AG10803 (cell line): ENCODE measurements at regions not wholly inside any gene's neighbourhood (a gene's known extent, or its start where the extent isn't known, plus 50 kb on each side); places are given as distances from the start of the nearest gene placed in this dataset.
A peak's percentile ranks its signal among the peaks of the same experiment; 100 is the strongest.

Source experiments
- DNase-seq: peaks from one replicate; pipeline ENCODE4 v3.0.0; 2010; ENCODE audit warnings: low read depth
- H3K4me3 ChIP-seq: 2 replicates; pipeline ENCODE4 v1.5.1; 2011; ENCODE audit warnings: mild to moderate bottlenecking, low read length, control low read depth
- CTCF ChIP-seq: conservative IDR thresholded peaks from 2 replicates; pipeline ENCODE4 v1.5.1; 2011; ENCODE audit warnings: mild to moderate bottlenecking, low read length, control low read depth, inconsistent platforms

DNA sequence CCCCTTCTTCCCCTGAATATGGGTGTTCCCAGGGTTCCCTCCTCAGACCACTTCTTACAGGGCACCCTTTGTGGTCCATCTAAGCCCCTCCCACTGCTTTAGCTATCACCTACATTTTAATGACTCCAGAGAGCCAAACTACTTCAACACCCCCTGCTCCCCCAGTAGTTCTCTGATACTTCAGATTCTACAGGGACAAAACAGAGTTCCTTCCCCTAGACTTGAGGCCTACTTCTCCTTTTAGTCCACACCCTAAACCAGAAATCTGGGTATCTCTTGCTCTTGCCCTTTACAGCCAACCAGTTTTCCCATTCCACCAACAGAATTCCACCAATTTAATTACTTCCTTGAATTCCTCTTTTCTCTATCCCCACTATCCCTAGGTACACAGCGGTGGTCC, 107.2 kb downstream of the KCNRG start:
- TF ChIP-seq CTCF: no peak
- H3K4me3 ChIP-seq: no peak overlapping the region
- DNase-seq: no peak

GRCh38 chr13:50123002-50123401, 107.8 kb downstream of the KCNRG start:
- DNase-seq: no peak
- H3K4me3 ChIP-seq: peak overlapping the region; percentile 94
- TF ChIP-seq CTCF: no peak

DNA sequence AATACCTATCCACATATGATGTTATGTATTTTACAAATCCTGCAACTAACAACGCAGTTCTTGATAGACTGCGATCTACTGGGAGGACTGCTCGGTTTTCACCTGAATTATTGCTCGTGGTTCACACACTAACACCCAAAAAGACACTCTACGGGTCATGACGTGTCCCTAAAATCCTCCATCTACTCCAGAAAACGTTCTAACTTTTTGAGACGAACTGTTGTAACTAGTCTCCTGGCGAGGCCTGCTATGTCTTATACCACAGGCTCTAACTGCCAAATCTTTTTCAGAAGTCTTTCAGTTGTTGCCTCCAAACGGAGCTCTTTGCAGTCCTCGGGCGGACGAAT, 108.2 kb downstream of the KCNRG start:
- H3K4me3 ChIP-seq: peak overlapping the region; percentile 94
- no peak for TF ChIP-seq CTCF
- no peak for DNase-seq

DNA sequence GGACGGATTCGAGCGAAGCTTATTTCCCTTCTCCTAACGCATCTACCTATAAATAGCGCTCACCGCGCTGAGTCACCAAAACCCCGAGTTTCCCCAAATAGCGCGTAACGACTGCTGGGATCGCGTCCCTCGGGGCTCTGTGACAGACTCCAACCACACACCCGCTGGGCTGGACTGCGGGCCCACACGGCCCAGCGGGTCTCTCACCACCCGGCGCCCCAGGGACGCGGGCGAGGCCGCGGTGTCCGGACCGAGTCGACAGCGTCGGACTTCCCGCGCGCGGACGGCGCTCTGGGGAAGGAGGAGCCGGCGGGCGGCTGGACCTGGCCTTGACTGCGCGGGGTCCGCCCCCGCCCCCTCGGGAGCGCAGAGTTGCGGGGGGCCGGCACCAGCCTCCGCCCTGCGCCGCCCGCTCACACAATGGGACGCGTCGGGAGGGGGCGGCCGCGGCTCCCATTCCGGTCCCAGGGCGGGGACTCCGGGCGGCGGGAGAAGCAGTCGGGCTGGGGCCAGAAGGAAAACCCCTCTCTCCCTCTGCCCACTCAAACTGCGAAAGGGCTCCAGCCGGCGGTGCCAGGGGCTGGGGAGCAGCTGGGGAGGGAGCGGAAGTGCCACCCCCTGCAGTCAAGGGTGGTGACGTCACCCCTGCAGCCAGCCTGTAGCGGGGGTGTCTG, 108.8 kb downstream of the KCNRG start:
- DNase-seq: peak; percentile 98
- peak overlapping the region; percentile 94 for H3K4me3 ChIP-seq
- TF ChIP-seq CTCF: no peak

GRCh38 chr13:50124536-50125303, 109.5 kb downstream of the KCNRG start:
- TF ChIP-seq CTCF: no peak
- DNase-seq: peak; percentile 46
- peak overlapping the region; percentile 94 for H3K4me3 ChIP-seq

DNA sequence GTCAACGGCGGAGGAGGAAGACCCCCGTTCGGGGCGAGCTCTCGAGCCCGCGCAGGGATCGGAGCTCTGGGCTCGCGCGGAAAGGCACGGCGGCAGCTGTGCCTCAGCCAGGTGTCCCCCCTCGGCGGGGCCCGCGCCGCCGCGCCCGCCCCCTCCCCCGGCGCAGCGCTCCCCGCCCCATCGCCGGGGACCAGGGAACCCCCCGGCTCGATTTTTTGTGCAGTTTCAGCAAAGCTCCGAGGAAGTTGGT, 110.0 kb downstream of the KCNRG start:
- no peak for DNase-seq
- H3K4me3 ChIP-seq: peak overlapping the region; percentile 94
- TF ChIP-seq CTCF: no peak

- DNase-seq: peak; percentile 93
- no peak for TF ChIP-seq CTCF
Measured at GRCh38 chr13:50125554-50126262, 110.5 kb downstream of the KCNRG start.

More at GRCh38 chr13:50125554-50126262, 110.5 kb downstream of the KCNRG start:
- peak overlapping the region; percentile 94 for H3K4me3 ChIP-seq
